GM12878 (cell line): ENCODE measurements at regions not wholly inside any gene's neighbourhood (a gene's known extent, or its start where the extent isn't known, plus 50 kb on each side); places are given as distances from the start of the nearest gene placed in this dataset.

Source experiments
- ATAC-seq: fragments of 200-7000 bp; cut with Tn5 transposase; 3 replicates; pipeline ENCODE4 v1.9.1; 2020; ENCODE audit warnings: mild to moderate bottlenecking, moderate library complexity
- BruUV-seq: library from RNA; stranded (reverse); fragments of 400-500 nt; replicated peaks from 2 replicates; lab custom pipeline; 2021; lab: Mats Ljungman, UMichigan
- CTCF ChIA-PET: fragments of 300-600 bp; sonication (Branson Sonifier 250); formaldehyde crosslinking; extraction: SDS; loops from one replicate; lab custom pipeline; 2021; ENCODE audit warnings: inconsistent platforms; lab: Yijun Ruan, JAX
- POLR2A ChIA-PET: fragments of 350-600 bp; formaldehyde crosslinking; extraction: SDS; loops from one replicate; lab custom pipeline; 2021; ENCODE audit warnings: inconsistent platforms; lab: Charles Lee
- RAD21 ChIA-PET: fragments of 300-600 bp; sonication (Branson Sonifier 250); formaldehyde crosslinking; loops from one replicate; lab custom pipeline; 2023; ENCODE audit warnings: antibody characterized with exemption; ENCODE audit not compliant: unreplicated experiment; lab: Charles Lee
- SMC1A ChIA-PET: fragments of 300-600 bp; sonication (Branson Sonifier 250); formaldehyde crosslinking; loops from one replicate; lab custom pipeline; 2023; ENCODE audit not compliant: unreplicated experiment, uncharacterized antibody; lab: Charles Lee
- DNase-seq: peaks from one replicate; pipeline ENCODE4 v3.0.0-alpha.2; 2011; ENCODE audit warnings: low read depth, low spot score
- FAIRE-seq: peaks from 3 replicates; lab custom pipeline; 2011; peaks lifted over from hg19 to GRCh38; lab: Jason Lieb, UNC
- H2AFZ ChIP-seq: 2 replicates; pipeline ENCODE4 v1.6.0; 2011; ENCODE audit warnings: low read depth, low read length, control low read depth; ENCODE audit not compliant: control insufficient read depth
- H3K27ac ChIP-seq: 2 replicates; pipeline ENCODE4 v1.5.1; 2011; ENCODE audit warnings: control low read depth; ENCODE audit not compliant: control insufficient read depth, insufficient read depth
- H3K27me3 ChIP-seq, 2 experiments: replicated peaks in 1 of 2; 2 replicates each; pipeline versions ENCODE4 v1.6.0 to v1.6.1; 2011; ENCODE audit warnings: low read length in 1 of 2; ENCODE audit not compliant: control insufficient read depth in 2 of 2, insufficient read depth in 2 of 2
- H3K36me3 ChIP-seq, 2 experiments: 2 replicates each; pipeline ENCODE4 v1.5.1; 2011; ENCODE audit warnings: low read length in 1 of 2; ENCODE audit not compliant: control insufficient read depth in 2 of 2, insufficient read depth in 2 of 2
- H3K4me1 ChIP-seq: 2 replicates; pipeline ENCODE4 v1.6.1; 2011; ENCODE audit warnings: mild to moderate bottlenecking, low read length, moderate library complexity, mixed read lengths; ENCODE audit not compliant: control insufficient read depth, insufficient read depth
- H3K4me2 ChIP-seq: 2 replicates; pipeline ENCODE4 v1.6.0; 2011; ENCODE audit warnings: control low read depth; ENCODE audit not compliant: control insufficient read depth, insufficient read depth
- H3K4me3 ChIP-seq: fragments of 200-600 bp; sonication (generic); 2 replicates; pipeline ENCODE4 v1.5.1; 2016
- H3K79me2 ChIP-seq: 2 replicates; pipeline ENCODE4 v1.6.0; 2011; ENCODE audit warnings: low read length; ENCODE audit not compliant: control insufficient read depth, insufficient read depth
- H3K9ac ChIP-seq: 2 replicates; pipeline ENCODE4 v1.8.0; 2011; ENCODE audit warnings: low read length, control low read depth, mixed read lengths; ENCODE audit not compliant: control insufficient read depth, insufficient read depth
- H3K9me3 ChIP-seq: replicated peaks from 3 replicates; pipeline ENCODE4 v1.5.1; 2011; ENCODE audit warnings: mild to moderate bottlenecking, low read length; ENCODE audit not compliant: control insufficient read depth, insufficient read depth
- H4K20me1 ChIP-seq: 2 replicates; pipeline ENCODE4 v1.6.0; 2011; ENCODE audit not compliant: control insufficient read depth, insufficient read depth
- BCL11A ChIP-seq: IDR thresholded peaks from 2 replicates; pipeline ENCODE4 v1.6.1; 2011; ENCODE audit warnings: low read depth, low read length
- BMI1 ChIP-seq: fragments of 450-650 bp; IDR thresholded peaks from 2 replicates; pipeline ENCODE4 v1.6.1; 2016; ENCODE audit warnings: mild to moderate bottlenecking, moderate library complexity, borderline replicate concordance
- CREB1 ChIP-seq: IDR thresholded peaks from 2 replicates; pipeline ENCODE4 v1.6.1; 2012; ENCODE audit warnings: low read depth, mild to moderate bottlenecking, inconsistent platforms
- EP300 ChIP-seq, 2 experiments: fragments of 150-350 bp in 1 of 2; IDR thresholded peaks; 2 replicates each; pipeline ENCODE4 v1.6.1; 2011 to 2012; ENCODE audit warnings: low read depth in 2 of 2, low read length in 2 of 2, borderline replicate concordance in 1 of 2, improper control_type of control experiment in 1 of 2, inconsistent platforms in 1 of 2; ENCODE audit not compliant: control insufficient read depth in 1 of 2
- GATAD2B ChIP-seq: fragments of 450-650 bp; conservative IDR thresholded peaks from 2 replicates; pipeline ENCODE4 v1.6.1; 2017; ENCODE audit warnings: low read depth, mild to moderate bottlenecking, moderate library complexity
- HDGF ChIP-seq: fragments of 450-650 bp; IDR thresholded peaks from 2 replicates; pipeline ENCODE4 v1.6.1; 2016; ENCODE audit warnings: antibody characterized with exemption
- NBN ChIP-seq: fragments of 450-650 bp; IDR thresholded peaks from 2 replicates; pipeline ENCODE4 v1.6.1; 2016
- NFXL1 ChIP-seq: fragments of 450-650 bp; IDR thresholded peaks from 2 replicates; pipeline ENCODE4 v1.6.1; 2017; ENCODE audit warnings: antibody characterized with exemption, mild to moderate bottlenecking, borderline replicate concordance
- POU2F2 ChIP-seq: IDR thresholded peaks from 3 replicates; pipeline ENCODE4 v1.6.1; 2011; ENCODE audit warnings: low read depth, mild to moderate bottlenecking, low read length, borderline replicate concordance
- RAD51 ChIP-seq: fragments of 450-650 bp; IDR thresholded peaks from 2 replicates; pipeline ENCODE4 v1.6.1; 2016; ENCODE audit warnings: moderate library complexity, mild to moderate bottlenecking, inconsistent platforms
- SP1 ChIP-seq: IDR thresholded peaks from one replicate; pipeline ENCODE4 v1.6.1; 2011; ENCODE audit warnings: low read depth, low read length
- STAT1 ChIP-seq: fragments of 450-650 bp; conservative IDR thresholded peaks from 2 replicates; pipeline ENCODE4 v1.6.1; 2014; ENCODE audit warnings: antibody characterized with exemption, mild to moderate bottlenecking
- SUPT20H ChIP-seq: IDR thresholded peaks from 2 replicates; pipeline ENCODE4 v1.6.1; 2011; ENCODE audit warnings: low read depth, mild to moderate bottlenecking, low read length, moderate library complexity, borderline replicate concordance; ENCODE audit not compliant: control insufficient read depth
- TCF3 ChIP-seq: IDR thresholded peaks from 2 replicates; pipeline ENCODE4 v1.6.1; 2012; ENCODE audit warnings: low read depth, mild to moderate bottlenecking, low read length, borderline replicate concordance; ENCODE audit not compliant: insufficient read depth
- YBX1 ChIP-seq: fragments of 450-650 bp; IDR thresholded peaks from 2 replicates; pipeline ENCODE4 v1.6.1; 2016; ENCODE audit warnings: antibody characterized with exemption
- WGBS: methylation state at CpG from one replicate; pipeline ENCODE4 v1.1.6; 2016; ENCODE audit warnings: low lambda C conversion rate; ENCODE audit not compliant: insufficient replicate concordance, insufficient coverage; ENCODE audit errors: missing lambda C conversion rate; 5-methylcytosine and 5-hydroxymethylcytosine counted together
- in situ Hi-C: fragments of 300-500 bp; cut with MboI; formaldehyde crosslinking; loops from 9 replicates; pipeline ENCODE4 v1.14.3; 2018; ENCODE audit warnings: mixed read lengths
- intact Hi-C: fragments of 100-400 bp; cut with micrococcal nuclease; formaldehyde crosslinking; loops from one replicate; pipeline ENCODE4 v1.14.2; 2022; ENCODE audit not compliant: unreplicated experiment
- TF ChIP-seq, protein P1 (sequence below): fragments of 450-650 bp; formaldehyde crosslinking; IDR thresholded peaks from 2 replicates; pipeline ENCODE4 v1.5.0; 2022; ENCODE audit warnings: mild to moderate bottlenecking, missing genetic modification characterization
- TF ChIP-seq, protein P2 (sequence below): fragments of 150-350 bp; IDR thresholded peaks from 2 replicates; pipeline ENCODE4 v1.6.1; 2016; ENCODE audit warnings: low read depth, low read length

DNA sequence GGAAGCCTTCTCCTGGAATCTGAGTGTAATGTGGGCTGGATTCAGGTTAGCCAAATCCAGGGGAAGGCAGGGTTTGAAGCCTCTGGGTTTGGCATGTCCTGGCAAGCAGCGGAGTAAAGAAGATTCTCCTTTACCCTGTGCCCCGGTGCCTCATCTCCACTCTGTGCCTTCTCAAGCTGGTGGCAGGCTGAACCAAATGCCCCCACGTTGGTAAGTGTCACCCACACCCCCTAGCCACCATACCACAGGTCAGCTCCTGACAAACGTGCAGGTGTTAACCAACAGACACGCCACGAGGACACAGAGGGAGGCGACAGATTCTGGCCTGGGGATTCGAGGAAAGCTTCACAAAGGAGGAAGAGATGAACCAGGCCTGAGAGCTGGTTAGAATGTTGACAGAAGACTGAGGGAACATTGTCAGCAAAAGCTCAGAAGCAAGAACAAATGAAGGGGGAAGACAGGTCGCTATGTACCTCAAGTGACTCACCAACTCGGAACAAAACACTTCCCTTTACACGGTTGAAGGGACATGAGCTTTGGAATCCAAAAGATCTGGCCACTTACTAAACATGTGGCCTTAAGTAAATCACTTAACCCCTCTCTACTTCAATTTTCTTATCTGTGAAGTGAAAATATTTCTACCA is 85.2 kb upstream of the LCLAT1 start (continued):
- TF ChIP-seq, protein P1, sequence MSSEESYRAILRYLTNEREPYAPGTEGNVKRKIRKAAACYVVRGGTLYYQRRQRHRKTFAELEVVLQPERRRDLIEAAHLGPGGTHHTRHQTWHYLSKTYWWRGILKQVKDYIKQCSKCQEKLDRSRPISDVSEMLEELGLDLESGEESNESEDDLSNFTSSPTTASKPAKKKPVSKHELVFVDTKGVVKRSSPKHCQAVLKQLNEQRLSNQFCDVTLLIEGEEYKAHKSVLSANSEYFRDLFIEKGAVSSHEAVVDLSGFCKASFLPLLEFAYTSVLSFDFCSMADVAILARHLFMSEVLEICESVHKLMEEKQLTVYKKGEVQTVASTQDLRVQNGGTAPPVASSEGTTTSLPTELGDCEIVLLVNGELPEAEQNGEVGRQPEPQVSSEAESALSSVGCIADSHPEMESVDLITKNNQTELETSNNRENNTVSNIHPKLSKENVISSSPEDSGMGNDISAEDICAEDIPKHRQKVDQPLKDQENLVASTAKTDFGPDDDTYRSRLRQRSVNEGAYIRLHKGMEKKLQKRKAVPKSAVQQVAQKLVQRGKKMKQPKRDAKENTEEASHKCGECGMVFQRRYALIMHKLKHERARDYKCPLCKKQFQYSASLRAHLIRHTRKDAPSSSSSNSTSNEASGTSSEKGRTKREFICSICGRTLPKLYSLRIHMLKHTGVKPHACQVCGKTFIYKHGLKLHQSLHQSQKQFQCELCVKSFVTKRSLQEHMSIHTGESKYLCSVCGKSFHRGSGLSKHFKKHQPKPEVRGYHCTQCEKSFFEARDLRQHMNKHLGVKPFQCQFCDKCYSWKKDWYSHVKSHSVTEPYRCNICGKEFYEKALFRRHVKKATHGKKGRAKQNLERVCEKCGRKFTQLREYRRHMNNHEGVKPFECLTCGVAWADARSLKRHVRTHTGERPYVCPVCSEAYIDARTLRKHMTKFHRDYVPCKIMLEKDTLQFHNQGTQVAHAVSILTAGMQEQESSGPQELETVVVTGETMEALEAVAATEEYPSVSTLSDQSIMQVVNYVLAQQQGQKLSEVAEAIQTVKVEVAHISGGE (CRISPR knock-in tag): no peak
- TF ChIP-seq BMI1 (no peak), POU2F2 (no peak)

DNA sequence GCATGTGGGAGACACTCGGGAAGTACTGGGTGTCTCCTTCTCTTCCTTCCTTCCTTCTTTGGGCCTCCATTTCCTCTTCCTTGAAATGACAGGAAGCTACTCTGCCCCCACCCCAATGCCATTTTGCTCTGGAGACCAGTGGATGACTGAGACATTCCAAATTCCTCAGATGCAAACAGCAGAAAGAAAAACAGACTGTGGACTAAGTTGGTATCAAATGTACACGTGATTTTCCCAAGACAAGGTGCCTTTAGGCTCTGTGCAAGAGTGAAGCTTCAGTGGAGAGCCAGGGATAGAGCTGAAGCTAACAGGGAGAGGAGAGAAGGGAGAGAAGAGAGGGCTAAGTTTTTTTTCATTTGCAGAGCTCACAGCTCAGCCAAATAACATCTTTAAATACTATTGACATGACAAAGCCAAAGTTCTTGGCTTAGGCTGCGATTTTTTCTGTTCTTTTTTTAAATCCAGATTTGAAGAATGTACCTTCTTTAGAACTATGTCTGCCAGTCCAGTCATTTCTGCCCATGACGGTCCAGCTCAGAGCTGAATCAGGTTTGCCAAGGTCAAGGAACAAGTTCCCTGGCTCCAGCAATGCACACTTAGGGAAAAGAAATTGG is 84.5 kb upstream of the LCLAT1 start:
- no peaks in the 10 kb centered on the region for H3K9me3 ChIP-seq
- ChIA-PET POLR2A (no interaction called here), CTCF (interaction anchor here (0.8 to 2.4 kb wide), 4 partner anchors 9 to 349 kb away, joined by 3 to 8 read pairs (median 3); no protein-coding TSS in a partner anchor), SMC1A (interaction anchor here (0.9 to 1.8 kb wide), 7 partner anchors 9 to 199 kb away, joined by 3 to 7 read pairs (median 4); no protein-coding TSS in a partner anchor), RAD21 (interaction anchor here (1.5 to 2.3 kb wide), 2 partner anchors 28 to 326 kb away, joined by 3 to 5 read pairs; no protein-coding TSS in a partner anchor)
- no peaks in the 10 kb centered on the region for H3K79me2 ChIP-seq
- in situ Hi-C loops (no loop called here), intact Hi-C loops (no loop called here)
- no peak overlapping the region for H3K9ac ChIP-seq
- H3K4me2 ChIP-seq: no peak overlapping the region
- H3K27me3 ChIP-seq: no peaks in the 10 kb centered on the region
- DNase-seq: no peak
- H3K4me1 ChIP-seq: peaks cover 8% of the 10 kb centered on the region
- H4K20me1 ChIP-seq: no peaks in the 10 kb centered on the region
- no peak overlapping the region for H3K4me3 ChIP-seq
- no TSS peak for BruUV-seq
- FAIRE-seq: no peak
- 21% methylated on average over 4 of the region's 4 CpGs for WGBS
- no peaks in the 10 kb centered on the region for H3K36me3 ChIP-seq
- H2AFZ ChIP-seq: no peak overlapping the region
- no peak overlapping the region for H3K27ac ChIP-seq
- ATAC-seq: no peak
- TF ChIP-seq EP300 (IDR thresholded peaks at IDR 0.05; ENCODE audit: borderline replicate concordance in 1 of 2, control insufficient read depth in 1 of 2, low read depth in 2 of 2, low read length in 2 of 2) (no peak), NBN (no peak), STAT1 (no peak), RAD51 (no peak), CREB1 (no peak), YBX1 (no peak), SP1 (no peak), SUPT20H (no peak), BCL11A (no peak), NFXL1 (no peak), TCF3 (no peak), GATAD2B (no peak), HDGF (no peak)
- TF ChIP-seq, protein P2, sequence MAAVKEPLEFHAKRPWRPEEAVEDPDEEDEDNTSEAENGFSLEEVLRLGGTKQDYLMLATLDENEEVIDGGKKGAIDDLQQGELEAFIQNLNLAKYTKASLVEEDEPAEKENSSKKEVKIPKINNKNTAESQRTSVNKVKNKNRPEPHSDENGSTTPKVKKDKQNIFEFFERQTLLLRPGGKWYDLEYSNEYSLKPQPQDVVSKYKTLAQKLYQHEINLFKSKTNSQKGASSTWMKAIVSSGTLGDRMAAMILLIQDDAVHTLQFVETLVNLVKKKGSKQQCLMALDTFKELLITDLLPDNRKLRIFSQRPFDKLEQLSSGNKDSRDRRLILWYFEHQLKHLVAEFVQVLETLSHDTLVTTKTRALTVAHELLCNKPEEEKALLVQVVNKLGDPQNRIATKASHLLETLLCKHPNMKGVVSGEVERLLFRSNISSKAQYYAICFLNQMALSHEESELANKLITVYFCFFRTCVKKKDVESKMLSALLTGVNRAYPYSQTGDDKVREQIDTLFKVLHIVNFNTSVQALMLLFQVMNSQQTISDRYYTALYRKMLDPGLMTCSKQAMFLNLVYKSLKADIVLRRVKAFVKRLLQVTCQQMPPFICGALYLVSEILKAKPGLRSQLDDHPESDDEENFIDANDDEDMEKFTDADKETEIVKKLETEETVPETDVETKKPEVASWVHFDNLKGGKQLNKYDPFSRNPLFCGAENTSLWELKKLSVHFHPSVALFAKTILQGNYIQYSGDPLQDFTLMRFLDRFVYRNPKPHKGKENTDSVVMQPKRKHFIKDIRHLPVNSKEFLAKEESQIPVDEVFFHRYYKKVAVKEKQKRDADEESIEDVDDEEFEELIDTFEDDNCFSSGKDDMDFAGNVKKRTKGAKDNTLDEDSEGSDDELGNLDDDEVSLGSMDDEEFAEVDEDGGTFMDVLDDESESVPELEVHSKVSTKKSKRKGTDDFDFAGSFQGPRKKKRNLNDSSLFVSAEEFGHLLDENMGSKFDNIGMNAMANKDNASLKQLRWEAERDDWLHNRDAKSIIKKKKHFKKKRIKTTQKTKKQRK: no peak
